HG03378 (cell line): ENCODE measurements at regions not wholly inside any gene's neighbourhood (a gene's known extent, or its start where the extent isn't known, plus 50 kb on each side); places are given as distances from the start of the nearest gene placed in this dataset.

ENCODE experiments used
- ATAC-seq: cut with Tn5 transposase; IDR thresholded peaks from one replicate; pipeline ENCODE4 v1.9.1; 2021; ENCODE audit warnings: mild to moderate bottlenecking, moderate library complexity; ENCODE audit not compliant: unreplicated experiment

GRCh38 chr6:147903931-147904330 lies 395.4 kb downstream of the SAMD5 start:
- no peak for ATAC-seq

GRCh38 chr6:147904416-147904815 lies 395.9 kb downstream of the SAMD5 start:
- no peak for ATAC-seq

GRCh38 chr6:147905711-147906110 lies 397.2 kb downstream of the SAMD5 start:
- ATAC-seq, result no peak

GRCh38 chr6:147906361-147906760 lies 397.9 kb downstream of the SAMD5 start:
- no peak for ATAC-seq

- ATAC-seq, result no peak
Observed at GRCh38 chr6:147909640-147910039, 401.1 kb downstream of the SAMD5 start.

- ATAC-seq, result no peak
Observed at GRCh38 chr6:147910281-147910680, 401.8 kb downstream of the SAMD5 start.

GRCh38 chr6:147911057-147911456 lies 402.6 kb downstream of the SAMD5 start:
- ATAC-seq, result no peak

GRCh38 chr6:147911686-147912085 lies 403.2 kb downstream of the SAMD5 start:
- no peak for ATAC-seq

GRCh38 chr6:147922799-147923198 lies 414.3 kb downstream of the SAMD5 start:
- ATAC-seq, result no peak

- ATAC-seq, result no peak
Observed at GRCh38 chr6:147924598-147924997, 416.1 kb downstream of the SAMD5 start.

GRCh38 chr6:147925826-147926225 lies 416.8 kb upstream of the SASH1 start:
- no peak for ATAC-seq

- ATAC-seq, result no peak
Observed at GRCh38 chr6:147930745-147931144, 411.9 kb upstream of the SASH1 start.

- ATAC-seq, result no peak
Observed at GRCh38 chr6:147933224-147933623, 409.4 kb upstream of the SASH1 start.

- no peak for ATAC-seq
Observed at GRCh38 chr6:147935656-147936055, 407.0 kb upstream of the SASH1 start.

- ATAC-seq, result no peak
Observed at GRCh38 chr6:147936703-147937470, 405.8 kb upstream of the SASH1 start.

GRCh38 chr6:147941143-147941542 lies 401.5 kb upstream of the SASH1 start:
- ATAC-seq, result no peak

- no peak for ATAC-seq
Observed at GRCh38 chr6:147942363-147942762, 400.3 kb upstream of the SASH1 start.

- ATAC-seq, result no peak
Observed at GRCh38 chr6:147944122-147944521, 398.5 kb upstream of the SASH1 start.

GRCh38 chr6:147947521-147947920 lies 395.1 kb upstream of the SASH1 start:
- no peak for ATAC-seq

- ATAC-seq, result no peak
Observed at GRCh38 chr6:147949981-147950622, 392.5 kb upstream of the SASH1 start.

GRCh38 chr6:147950623-147950987 lies 392.0 kb upstream of the SASH1 start:
- no peak for ATAC-seq

GRCh38 chr6:147951726-147952125 lies 390.9 kb upstream of the SASH1 start:
- ATAC-seq, result no peak

GRCh38 chr6:147954938-147955337 lies 387.7 kb upstream of the SASH1 start:
- no peak for ATAC-seq
